RCC 7860 (cell line): ENCODE measurements at regions not wholly inside any gene's neighbourhood (a gene's known extent, or its start where the extent isn't known, plus 50 kb on each side); places are given as distances from the start of the nearest gene placed in this dataset.
A peak's percentile ranks its signal among the peaks of the same experiment; 100 is the strongest.
"Not testable (repeated sequence)": the region's sequence is repeated elsewhere in the genome, so short reads cannot be mapped to it uniquely, and the experiment has no call there.

Experiments used
- DNase-seq: peaks from one replicate; pipeline ENCODE4 v3.0.0-alpha.2; 2015; ENCODE audit warnings: low spot score
- FAIRE-seq: peaks from 2 replicates; lab custom pipeline; 2012; peaks lifted over from hg19 to GRCh38; lab: Jason Lieb, UNC

GRCh38 chr13:44312834-44313551 lies 60.6 kb upstream of the SERP2 start:
- FAIRE-seq, result no peak

GRCh38 chr13:44313674-44314073 lies 60.0 kb upstream of the SERP2 start:
- FAIRE-seq (peak; percentile 95), DNase-seq (peak; percentile 89)

More at GRCh38 chr13:44312834-44313551, 60.6 kb upstream of the SERP2 start:
- DNase-seq, result peak; percentile 67

- FAIRE-seq, DNase-seq: not testable (repeated sequence)
Observed at GRCh38 chr13:44314160-44314559, 59.5 kb upstream of the SERP2 start.

GRCh38 chr13:44317752-44318151 lies 55.9 kb upstream of the SERP2 start:
- no peak for DNase-seq
- no peak for FAIRE-seq

- FAIRE-seq, result no peak
- no peak for DNase-seq
Observed at GRCh38 chr13:44318161-44318560, 55.5 kb upstream of the SERP2 start.

- no peak for DNase-seq
- no peak for FAIRE-seq
Observed at GRCh38 chr13:44320611-44321010, 53.0 kb upstream of the SERP2 start.

- DNase-seq (no peak), FAIRE-seq (no peak)
Observed at GRCh38 chr13:44321961-44322360, 51.7 kb upstream of the SERP2 start.

- no peak for DNase-seq
- no peak for FAIRE-seq
Observed at GRCh38 chr13:44322928-44323327, 50.7 kb upstream of the SERP2 start.

GRCh38 chr13:44323754-44324153 lies 49.9 kb upstream of the SERP2 start:
- DNase-seq (no peak), FAIRE-seq (no peak)
